Adrenal gland (tissue), 5 donors: ENCODE measurements at regions not wholly inside any gene's neighbourhood (a gene's known extent, or its start where the extent isn't known, plus 50 kb on each side); places are given as distances from the start of the nearest gene placed in this dataset.

Experiments used
- POLR2A ChIP-seq, 2 donors: fragments of 450-650 bp; IDR thresholded peaks; one replicate each; pipeline ENCODE4 v1.6.1; 2017; ENCODE audit warnings: antibody characterized with exemption in 2 of 2, mild to moderate bottlenecking in 2 of 2, moderate library complexity in 1 of 2
- TF ChIP-seq, protein P1 (sequence below), 6 experiments: fragments of 450-650 bp in 4 of 6; fragments of 200-600 bp in 2 of 6; sonication (generic) in 1 of 6; IDR thresholded peaks; 1 replicate in 5 of 6; 2 replicates in 1 of 6; pipeline versions ENCODE4 v1.5.1 to v1.8.0; 2016 to 2021; ENCODE audit warnings: antibody characterized with exemption in 6 of 6, mild to moderate bottlenecking in 2 of 6, moderate library complexity in 1 of 6
- donor health status: DM: no; HTN: no; CAD: no.

DNA sequence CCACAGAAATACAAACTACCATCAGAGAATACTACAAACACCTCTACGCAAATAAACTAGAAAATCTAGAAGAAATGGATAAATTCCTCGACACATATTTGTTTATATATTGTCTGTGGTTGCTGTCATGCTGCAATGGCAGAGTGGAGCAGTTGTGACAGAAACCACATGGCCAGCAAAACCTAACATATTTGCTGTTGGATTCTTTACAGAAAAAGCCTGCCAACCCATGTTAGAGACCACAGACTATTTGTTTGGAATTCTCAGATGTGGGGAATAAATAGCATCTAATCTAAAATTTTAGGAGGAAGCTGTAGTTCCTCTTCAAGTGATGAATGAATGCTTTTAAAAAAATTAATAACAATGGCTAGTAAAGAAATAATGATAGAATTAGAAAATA lies 341.6 kb upstream of the AZI2 start:
- TF ChIP-seq, protein P1, sequence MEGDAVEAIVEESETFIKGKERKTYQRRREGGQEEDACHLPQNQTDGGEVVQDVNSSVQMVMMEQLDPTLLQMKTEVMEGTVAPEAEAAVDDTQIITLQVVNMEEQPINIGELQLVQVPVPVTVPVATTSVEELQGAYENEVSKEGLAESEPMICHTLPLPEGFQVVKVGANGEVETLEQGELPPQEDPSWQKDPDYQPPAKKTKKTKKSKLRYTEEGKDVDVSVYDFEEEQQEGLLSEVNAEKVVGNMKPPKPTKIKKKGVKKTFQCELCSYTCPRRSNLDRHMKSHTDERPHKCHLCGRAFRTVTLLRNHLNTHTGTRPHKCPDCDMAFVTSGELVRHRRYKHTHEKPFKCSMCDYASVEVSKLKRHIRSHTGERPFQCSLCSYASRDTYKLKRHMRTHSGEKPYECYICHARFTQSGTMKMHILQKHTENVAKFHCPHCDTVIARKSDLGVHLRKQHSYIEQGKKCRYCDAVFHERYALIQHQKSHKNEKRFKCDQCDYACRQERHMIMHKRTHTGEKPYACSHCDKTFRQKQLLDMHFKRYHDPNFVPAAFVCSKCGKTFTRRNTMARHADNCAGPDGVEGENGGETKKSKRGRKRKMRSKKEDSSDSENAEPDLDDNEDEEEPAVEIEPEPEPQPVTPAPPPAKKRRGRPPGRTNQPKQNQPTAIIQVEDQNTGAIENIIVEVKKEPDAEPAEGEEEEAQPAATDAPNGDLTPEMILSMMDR (IDR thresholded peaks at IDR 0.05), result no peak
- TF ChIP-seq POLR2A (IDR thresholded peaks at IDR 0.05), result no peak
